ENCODE measurements at regions not wholly inside any gene's neighbourhood (a gene's known extent, or its start where the extent isn't known, plus 50 kb on each side); places are given as distances from the start of the nearest gene placed in this dataset.

DNA sequence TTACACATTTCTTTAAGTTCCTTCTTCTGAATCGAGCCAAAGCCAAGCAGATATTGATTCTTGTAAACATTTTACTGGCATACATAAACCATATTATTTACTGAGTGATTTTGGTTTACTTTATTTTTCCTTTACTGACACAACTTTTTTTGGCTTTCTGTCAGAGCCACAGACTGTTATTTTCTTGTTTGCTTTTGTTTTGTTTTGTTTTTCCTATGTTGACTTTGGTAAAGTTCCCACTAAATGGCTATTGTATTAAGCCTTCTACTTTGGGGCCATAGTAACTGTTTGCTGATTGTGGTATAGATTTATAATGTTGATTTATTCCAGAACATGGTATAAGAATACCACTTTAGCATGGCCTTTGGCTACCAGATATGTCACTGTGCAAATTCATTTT lies 419.4 kb downstream of the DCDC2C start:
- POLR2A ChIA-PET: no interaction called here
- no TSS peak for BruUV-seq (replicated peaks)
- no peak for TF ChIP-seq NR2C1 (IDR thresholded peaks at IDR 0.05)
- TF ChIP-seq SP1 (IDR thresholded peaks at IDR 0.05; ENCODE audit: low read depth, low read length): no peak
- TF ChIP-seq MYB (IDR thresholded peaks at IDR 0.05; ENCODE audit: borderline replicate concordance, low read depth, low read length): no peak
- TF ChIP-seq, protein P1, sequence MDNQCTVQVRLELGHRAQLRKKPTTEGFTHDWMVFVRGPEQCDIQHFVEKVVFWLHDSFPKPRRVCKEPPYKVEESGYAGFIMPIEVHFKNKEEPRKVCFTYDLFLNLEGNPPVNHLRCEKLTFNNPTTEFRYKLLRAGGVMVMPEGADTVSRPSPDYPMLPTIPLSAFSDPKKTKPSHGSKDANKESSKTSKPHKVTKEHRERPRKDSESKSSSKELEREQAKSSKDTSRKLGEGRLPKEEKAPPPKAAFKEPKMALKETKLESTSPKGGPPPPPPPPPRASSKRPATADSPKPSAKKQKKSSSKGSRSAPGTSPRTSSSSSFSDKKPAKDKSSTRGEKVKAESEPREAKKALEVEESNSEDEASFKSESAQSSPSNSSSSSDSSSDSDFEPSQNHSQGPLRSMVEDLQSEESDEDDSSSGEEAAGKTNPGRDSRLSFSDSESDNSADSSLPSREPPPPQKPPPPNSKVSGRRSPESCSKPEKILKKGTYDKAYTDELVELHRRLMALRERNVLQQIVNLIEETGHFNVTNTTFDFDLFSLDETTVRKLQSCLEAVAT (IDR thresholded peaks at IDR 0.05): no peak
- no peak for TF ChIP-seq MTA3 (IDR thresholded peaks at IDR 0.05; ENCODE audit: borderline replicate concordance, low read length)
- no peak for TF ChIP-seq E2F8 (IDR thresholded peaks at IDR 0.05; ENCODE audit: low read depth, partially characterized antibody)
- no peak for TF ChIP-seq BHLHE40 (IDR thresholded peaks at IDR 0.05; ENCODE audit: borderline replicate concordance in 1 of 2, low read depth in 2 of 2, low read length in 1 of 2)
- TF ChIP-seq KLF5 (IDR thresholded peaks at IDR 0.05; ENCODE audit: partially characterized antibody): no peak
- TF ChIP-seq IRF5 (IDR thresholded peaks at IDR 0.05; ENCODE audit: borderline replicate concordance): no peak
- Histone ChIP-seq H3K27me3 (replicated peaks in 1 of 2; ENCODE audit: control insufficient read depth in 2 of 2, insufficient read depth in 2 of 2, low read length in 1 of 2) (no peaks in the 10 kb centered on the region), H3K9me3 (replicated peaks; ENCODE audit: control insufficient read depth, insufficient read depth, low read length) (no peaks in the 10 kb centered on the region), H3K4me3 (no peak overlapping the region), H2AFZ (ENCODE audit: control insufficient read depth, low read depth, low read length) (no peak overlapping the region), H3K79me2 (ENCODE audit: control insufficient read depth, insufficient read depth, low read length) (no peaks in the 10 kb centered on the region), H4K20me1 (ENCODE audit: control insufficient read depth, insufficient read depth) (no peaks in the 10 kb centered on the region), H3K4me2 (ENCODE audit: control insufficient read depth, insufficient read depth) (no peak overlapping the region), H3K36me3 (ENCODE audit: control insufficient read depth in 2 of 2, insufficient read depth in 2 of 2, low read length in 1 of 2) (no peaks in the 10 kb centered on the region), H3K4me1 (ENCODE audit: control insufficient read depth, insufficient read depth, low read length) (no peaks in the 10 kb centered on the region), H3K27ac (ENCODE audit: control insufficient read depth, insufficient read depth) (no peak overlapping the region), H3K9ac (ENCODE audit: control insufficient read depth, insufficient read depth, low read length) (no peak overlapping the region)
- no peak for ATAC-seq
- CTCF ChIA-PET: no interaction called here
- FAIRE-seq: no peak
- intact Hi-C loops (cut with micrococcal nuclease; ENCODE audit: unreplicated experiment): no loop called here
- 0% methylated on average over 1 of the region's 1 CpG for WGBS (ENCODE audit: insufficient coverage, insufficient replicate concordance, low lambda C conversion rate, missing lambda C conversion rate)
- in situ Hi-C loops (cut with MboI): no loop called here
- DNase-seq (ENCODE audit: low read depth, low spot score): no peak
- SMC1A ChIA-PET (ENCODE audit: uncharacterized antibody, unreplicated experiment): no interaction called here
- RAD21 ChIA-PET (ENCODE audit: unreplicated experiment): no interaction called here

All from GM12878 (cell line).